Endothelial cell (in vitro differentiated cells): ENCODE measurements at regions not wholly inside any gene's neighbourhood (a gene's known extent, or its start where the extent isn't known, plus 50 kb on each side); places are given as distances from the start of the nearest gene placed in this dataset.

Source experiments
- DNase-seq: peaks from one replicate; pipeline ENCODE4 v3.0.0; 2021; ENCODE audit warnings: low spot score
- H3K27ac Mint-ChIP-seq: one replicate; pipeline ENCODE4 v1.8.0; 2021; ENCODE audit warnings: mixed read lengths, inconsistent platforms; ENCODE audit not compliant: unreplicated experiment
- H3K27me3 Mint-ChIP-seq: one replicate; pipeline ENCODE4 v1.8.0; 2021; ENCODE audit warnings: mild to moderate bottlenecking, moderate library complexity, mixed read lengths, inconsistent platforms; ENCODE audit not compliant: unreplicated experiment
- H3K36me3 Mint-ChIP-seq: one replicate; pipeline ENCODE4 v1.8.0; 2021; ENCODE audit warnings: mild to moderate bottlenecking, low read depth, mixed read lengths, inconsistent platforms; ENCODE audit not compliant: unreplicated experiment
- H3K4me1 Mint-ChIP-seq: one replicate; pipeline ENCODE4 v1.8.0; 2021; ENCODE audit warnings: mild to moderate bottlenecking, mixed read lengths, inconsistent platforms; ENCODE audit not compliant: unreplicated experiment
- H3K4me3 Mint-ChIP-seq: one replicate; pipeline ENCODE4 v1.8.0; 2021; ENCODE audit warnings: mild to moderate bottlenecking, mixed read lengths, inconsistent platforms; ENCODE audit not compliant: unreplicated experiment
- H3K9me3 Mint-ChIP-seq: one replicate; pipeline ENCODE4 v1.8.0; 2021; ENCODE audit warnings: mixed read lengths, inconsistent platforms; ENCODE audit not compliant: unreplicated experiment
- CTCF ChIP-seq: fragments of 200-600 bp; sonication (generic); IDR thresholded peaks from one replicate; pipeline ENCODE4 v1.5.0; 2021; ENCODE audit warnings: antibody characterized with exemption; ENCODE audit not compliant: unreplicated experiment

DNA sequence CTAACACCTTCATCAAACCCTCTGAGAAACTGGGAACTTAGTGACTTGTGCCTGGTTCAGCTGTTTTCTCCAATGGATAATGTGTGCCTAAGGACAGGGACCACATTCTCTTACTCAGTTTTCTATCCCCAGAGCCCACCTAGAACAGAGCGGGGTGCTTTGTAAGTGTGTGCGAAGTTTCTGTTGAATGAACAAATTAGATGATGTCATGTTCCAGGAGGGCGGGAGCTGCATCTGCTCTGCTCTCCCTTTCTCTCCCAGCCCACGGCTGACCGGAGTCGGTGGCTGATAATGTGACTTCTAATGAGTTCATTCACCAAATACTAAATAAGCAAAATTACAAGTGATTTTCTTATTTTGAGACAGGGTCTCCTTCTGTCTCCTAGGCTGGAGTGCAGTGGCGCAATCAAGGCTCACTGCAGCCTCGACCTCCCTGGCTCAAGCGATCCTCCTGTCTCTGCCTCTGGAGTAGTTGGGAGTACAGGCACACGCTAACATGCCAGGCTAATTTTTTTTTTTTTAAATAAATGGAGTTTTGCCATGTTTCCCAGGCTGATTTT, 60.7 kb upstream of the FNDC1 start:
- DNase-seq: no peak
- no peaks in the 10 kb centered on the region for H3K9me3 Mint-ChIP-seq
- peak overlapping the region; percentile 15 for H3K4me3 Mint-ChIP-seq
- peak overlapping the region; percentile 81 for H3K27ac Mint-ChIP-seq
- peaks cover 12% of the 10 kb centered on the region for H3K27me3 Mint-ChIP-seq
- TF ChIP-seq CTCF: no peak
- H3K4me1 Mint-ChIP-seq: peaks cover 55% of the 10 kb centered on the region
- no peaks in the 10 kb centered on the region for H3K36me3 Mint-ChIP-seq

GRCh38 chr6:159107451-159108260, 61.5 kb upstream of the FNDC1 start:
- H3K36me3 Mint-ChIP-seq: no peaks in the 10 kb centered on the region
- H3K4me1 Mint-ChIP-seq: peaks cover 55% of the 10 kb centered on the region
- peaks cover 12% of the 10 kb centered on the region for H3K27me3 Mint-ChIP-seq
- no peaks in the 10 kb centered on the region for H3K9me3 Mint-ChIP-seq
- peak; percentile 27 for DNase-seq
- TF ChIP-seq CTCF: no peak
- H3K4me3 Mint-ChIP-seq: peak overlapping the region; percentile 79
- peak overlapping the region; percentile 81 for H3K27ac Mint-ChIP-seq

DNA sequence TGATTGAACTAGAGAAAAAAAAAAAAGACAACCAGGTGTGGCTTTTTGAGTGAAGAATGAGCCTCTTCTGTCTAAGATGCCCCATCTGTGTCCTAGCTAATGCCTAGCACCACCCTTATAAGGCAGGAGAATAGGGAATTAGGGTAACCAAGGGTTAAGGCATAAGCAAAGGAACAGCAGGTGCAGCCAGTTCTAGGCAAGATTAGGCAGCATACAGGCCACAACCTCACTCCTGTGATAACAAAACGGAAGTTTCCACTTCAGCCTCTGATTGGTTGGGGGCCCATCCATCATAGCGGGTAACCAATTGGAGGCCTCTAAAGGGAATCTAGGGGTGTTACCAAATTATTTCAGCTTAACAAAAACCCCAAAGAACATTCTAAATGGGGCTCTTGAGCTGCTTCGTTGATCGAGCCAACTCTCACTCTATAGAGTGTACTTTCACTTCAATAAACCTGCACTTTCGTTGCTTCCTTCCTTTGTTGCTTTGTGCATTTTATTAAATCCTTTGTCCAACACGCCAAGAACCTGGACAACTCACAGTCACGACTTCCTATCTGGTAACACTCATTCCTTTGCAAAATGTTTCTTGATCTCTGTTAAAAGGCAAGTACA, 61.9 kb upstream of the TAGAP start:
- no peak overlapping the region for H3K4me3 Mint-ChIP-seq
- H3K27ac Mint-ChIP-seq: peak overlapping the region; percentile 81
- peaks cover 11% of the 10 kb centered on the region for H3K27me3 Mint-ChIP-seq
- DNase-seq: peak; percentile 65
- H3K9me3 Mint-ChIP-seq: no peaks in the 10 kb centered on the region
- TF ChIP-seq CTCF: no peak
- no peaks in the 10 kb centered on the region for H3K36me3 Mint-ChIP-seq
- H3K4me1 Mint-ChIP-seq: peaks cover 55% of the 10 kb centered on the region

DNA sequence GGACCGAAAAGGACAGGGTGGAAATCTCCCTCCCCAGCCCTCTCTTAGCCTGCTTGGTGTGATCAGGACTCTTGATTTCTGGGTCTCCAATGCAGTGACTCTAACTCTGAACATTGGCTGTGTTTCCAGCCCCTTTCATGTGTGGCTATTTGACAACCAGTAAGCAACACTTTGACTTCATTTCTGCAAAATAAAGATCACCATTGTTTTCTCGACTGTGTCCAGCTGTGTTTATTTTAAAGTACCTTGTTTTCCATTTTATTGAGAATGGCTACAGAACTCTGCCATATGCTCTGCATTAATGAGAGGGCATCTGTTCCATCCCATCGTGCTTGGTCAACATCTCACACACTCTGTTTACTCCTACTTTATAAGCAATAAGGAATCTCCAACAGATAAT, 60.9 kb upstream of the TAGAP start:
- Mint-ChIP-seq H3K4me3 (no peak overlapping the region), H3K27me3 (peaks cover 9% of the 10 kb centered on the region), H3K4me1 (peaks cover 53% of the 10 kb centered on the region), H3K27ac (peak overlapping the region; percentile 57), H3K36me3 (no peaks in the 10 kb centered on the region), H3K9me3 (no peaks in the 10 kb centered on the region)
- no peak for TF ChIP-seq CTCF
- DNase-seq: no peak

- H3K4me3 Mint-ChIP-seq: no peak overlapping the region
- no peaks in the 10 kb centered on the region for H3K36me3 Mint-ChIP-seq
- no peaks in the 10 kb centered on the region for H3K9me3 Mint-ChIP-seq
- no peak overlapping the region for H3K27ac Mint-ChIP-seq
- peaks cover 8% of the 10 kb centered on the region for H3K27me3 Mint-ChIP-seq
- TF ChIP-seq CTCF: no peak
- no peak for DNase-seq
- H3K4me1 Mint-ChIP-seq: peaks cover 48% of the 10 kb centered on the region
Measured at GRCh38 chr6:159104931-159105330, 60.1 kb upstream of the TAGAP start.
